ENCODE measurements at regions not wholly inside any gene's neighbourhood (a gene's known extent, or its start where the extent isn't known, plus 50 kb on each side); places are given as distances from the start of the nearest gene placed in this dataset.

DNA sequence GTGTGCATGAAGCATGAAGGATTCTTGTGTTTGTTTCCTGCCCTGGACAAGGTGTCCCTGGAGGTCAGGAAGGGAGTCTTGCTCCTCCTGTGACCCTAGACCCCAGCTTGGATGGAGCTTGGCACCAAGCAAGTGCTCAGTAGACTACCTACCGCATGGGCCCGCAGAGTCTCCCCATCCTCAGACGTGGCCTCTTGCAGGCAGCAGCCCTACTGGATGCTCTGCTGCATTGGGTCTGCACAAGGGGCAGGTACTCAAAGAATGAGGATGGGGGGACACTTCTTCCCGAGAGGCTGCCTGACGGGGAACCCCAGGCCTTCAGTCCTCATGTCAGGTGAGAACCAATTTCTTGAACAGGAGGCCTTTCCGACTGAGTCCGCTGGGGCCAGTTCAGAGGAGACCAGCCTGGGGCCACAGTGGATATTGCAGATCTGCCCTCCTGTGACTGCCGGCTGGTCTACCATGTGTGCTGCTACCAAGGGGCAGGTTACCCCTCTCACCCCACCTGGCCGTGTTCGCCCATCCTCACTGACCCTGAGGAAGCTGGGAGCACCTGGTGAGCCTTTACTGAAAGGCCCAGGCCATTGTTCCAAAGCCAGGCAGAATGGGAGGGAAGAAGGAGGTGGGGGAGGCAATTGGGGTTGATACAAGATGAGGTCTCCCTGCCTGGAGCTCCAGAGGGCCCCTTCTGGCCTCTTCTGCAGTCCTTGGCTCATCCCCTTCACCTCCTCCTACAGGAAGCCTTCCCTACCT lies 206.3 kb downstream of the RAB11FIP4 start (continued):
- TF ChIP-seq CTBP2 (IDR thresholded peaks at IDR 0.05; ENCODE audit: borderline replicate concordance, insufficient read depth, insufficient read length, low read length) (no peak), NANOG (IDR thresholded peaks at IDR 0.05; ENCODE audit: insufficient read depth, low read depth, low read length, poor library complexity, severe bottlenecking) (no peak)

Data from H1 (cell line).